HG02885 (cell line): ENCODE measurements at regions not wholly inside any gene's neighbourhood (a gene's known extent, or its start where the extent isn't known, plus 50 kb on each side); places are given as distances from the start of the nearest gene placed in this dataset.

ENCODE experiments used
- ATAC-seq: cut with Tn5 transposase; IDR thresholded peaks from one replicate; pipeline ENCODE4 v1.9.1; 2021; ENCODE audit warnings: mild to moderate bottlenecking; ENCODE audit not compliant: unreplicated experiment, poor library complexity

DNA sequence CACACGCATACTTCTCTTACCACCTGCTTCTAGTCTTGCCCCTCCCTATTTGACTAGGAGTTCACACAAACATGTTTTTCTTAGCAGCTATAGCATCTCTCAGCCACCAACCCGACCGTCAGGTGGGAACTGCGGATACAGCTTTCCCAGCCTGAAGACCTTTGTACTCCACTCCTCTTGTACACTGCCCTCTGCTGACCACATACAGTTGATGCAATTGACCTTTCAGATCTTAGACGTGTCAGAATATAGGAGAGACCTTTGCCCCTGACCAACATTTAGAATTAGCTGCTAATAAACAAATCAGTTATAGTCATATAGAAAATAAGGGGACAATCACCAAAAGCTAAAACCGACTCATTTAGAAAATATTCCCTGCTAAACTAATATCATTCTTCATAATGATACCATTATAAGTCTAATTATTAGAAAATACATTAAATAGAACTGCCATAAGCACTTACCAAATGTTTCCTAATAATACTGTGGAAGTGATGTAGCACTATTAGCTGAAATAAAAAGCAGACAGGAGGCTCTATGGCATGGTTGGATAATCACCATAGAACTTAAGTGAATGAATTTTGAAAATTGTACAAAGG lies 208.4 kb downstream of the RAD51AP2 start:
- peak; percentile 93 for ATAC-seq

DNA sequence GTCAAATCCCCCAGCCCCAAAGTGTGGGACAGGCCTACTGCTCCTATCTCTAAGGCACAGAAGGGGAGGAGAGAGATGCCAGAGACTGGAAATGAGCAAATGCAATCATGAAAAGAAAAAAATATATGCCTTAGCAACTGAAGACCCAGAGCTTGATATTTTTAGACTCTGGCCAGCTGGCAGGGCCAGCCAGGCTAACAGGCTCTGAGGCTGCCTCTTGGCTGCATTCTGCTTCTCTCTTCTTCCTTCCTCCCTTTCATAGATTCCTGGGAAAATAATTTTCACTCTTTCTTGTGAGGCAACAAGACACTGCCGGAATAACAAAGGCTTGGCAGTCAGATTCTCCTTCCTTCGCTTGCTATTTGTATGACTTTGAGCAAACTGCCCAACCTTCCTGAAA lies 209.1 kb downstream of the RAD51AP2 start:
- ATAC-seq: no peak

GRCh38 chr2:17306706-17307105 lies 211.5 kb downstream of the RAD51AP2 start:
- ATAC-seq: no peak

DNA sequence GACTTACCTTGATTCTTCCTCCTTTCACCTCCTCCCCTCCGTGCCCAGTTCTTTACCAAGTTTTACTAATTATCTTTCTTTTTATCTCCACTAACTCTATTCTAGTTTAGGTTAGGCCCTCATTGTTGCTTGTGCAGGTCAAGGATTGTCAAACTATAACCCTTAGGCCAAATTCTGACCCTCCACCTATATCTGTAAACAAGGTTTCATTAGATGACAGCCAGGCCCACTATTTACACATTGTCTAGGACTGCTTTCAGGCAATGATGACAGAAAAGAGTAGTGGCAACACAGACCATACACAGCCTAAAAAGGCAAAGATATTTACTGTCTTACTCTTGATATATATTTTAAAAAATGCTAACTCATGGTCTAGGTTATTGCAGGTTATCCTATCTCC lies 212.0 kb downstream of the RAD51AP2 start:
- no peak for ATAC-seq

DNA sequence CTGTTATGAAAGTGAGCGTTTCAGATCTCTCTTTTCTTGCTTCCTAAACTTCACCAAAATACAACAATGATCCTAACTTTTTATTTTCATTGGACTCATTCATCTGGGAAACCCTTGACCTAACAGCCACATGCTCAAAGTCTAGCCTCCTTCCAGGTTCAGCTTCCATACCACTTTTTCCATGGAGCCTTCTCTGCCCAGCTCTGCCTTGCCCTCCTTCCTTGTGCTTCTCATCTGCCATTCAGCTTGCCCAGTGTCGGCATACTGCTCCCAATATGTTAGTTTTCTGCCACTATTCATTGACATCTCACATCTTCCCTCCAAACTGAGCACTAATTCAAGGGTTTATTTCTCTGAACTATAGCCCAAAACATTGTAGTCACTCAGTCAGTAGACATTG lies 214.7 kb downstream of the RAD51AP2 start:
- no peak for ATAC-seq

DNA sequence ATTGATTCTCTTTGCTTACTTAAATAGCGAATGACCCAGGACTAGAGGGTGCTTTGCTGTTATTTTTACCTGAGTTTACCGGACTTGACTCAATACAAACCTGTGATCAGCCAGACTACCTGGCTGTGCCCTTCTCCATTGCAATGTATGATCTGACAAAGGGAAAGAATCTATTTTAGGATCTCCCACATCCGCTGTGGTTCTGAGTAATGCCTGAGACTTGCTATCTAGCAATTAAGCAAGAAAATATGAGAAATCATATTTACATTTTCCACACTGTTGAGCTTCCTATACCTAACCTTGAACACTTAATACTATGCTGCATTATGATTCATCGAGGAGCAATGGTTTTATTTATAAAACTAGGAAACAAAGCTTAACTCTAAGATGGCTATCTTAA lies 215.2 kb downstream of the RAD51AP2 start:
- peak; percentile 70 for ATAC-seq

- ATAC-seq: no peak
These were observed 216.0 kb downstream of the RAD51AP2 start for GRCh38 chr2:17302281-17302680.

GRCh38 chr2:17301437-17301836 lies 216.8 kb downstream of the RAD51AP2 start:
- no peak for ATAC-seq

- ATAC-seq: no peak
These were observed 218.2 kb downstream of the RAD51AP2 start for GRCh38 chr2:17299891-17300540.

GRCh38 chr2:17298453-17298852 lies 219.8 kb downstream of the RAD51AP2 start:
- no peak for ATAC-seq

DNA sequence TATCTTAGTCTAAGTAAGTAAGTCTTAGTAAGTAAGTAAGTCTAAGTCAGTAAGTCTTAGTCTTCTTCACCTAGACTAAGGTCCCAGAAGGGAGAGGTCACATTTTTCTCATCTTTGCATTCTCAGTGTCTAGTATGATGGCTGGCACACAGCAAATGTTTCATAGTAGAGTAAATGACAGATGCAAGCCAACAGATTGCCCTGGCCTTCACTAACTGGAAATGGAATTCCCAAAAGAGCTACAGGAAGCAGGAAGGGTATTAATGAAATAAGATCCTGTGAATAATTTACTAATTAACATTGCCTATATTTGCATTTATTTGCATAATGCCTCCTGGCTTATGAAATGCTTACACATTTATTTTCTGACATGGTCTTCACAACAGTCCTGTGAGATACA lies 221.6 kb downstream of the RAD51AP2 start:
- no peak for ATAC-seq

- ATAC-seq: no peak
These were observed 228.6 kb downstream of the RAD51AP2 start for GRCh38 chr2:17289669-17290068.

DNA sequence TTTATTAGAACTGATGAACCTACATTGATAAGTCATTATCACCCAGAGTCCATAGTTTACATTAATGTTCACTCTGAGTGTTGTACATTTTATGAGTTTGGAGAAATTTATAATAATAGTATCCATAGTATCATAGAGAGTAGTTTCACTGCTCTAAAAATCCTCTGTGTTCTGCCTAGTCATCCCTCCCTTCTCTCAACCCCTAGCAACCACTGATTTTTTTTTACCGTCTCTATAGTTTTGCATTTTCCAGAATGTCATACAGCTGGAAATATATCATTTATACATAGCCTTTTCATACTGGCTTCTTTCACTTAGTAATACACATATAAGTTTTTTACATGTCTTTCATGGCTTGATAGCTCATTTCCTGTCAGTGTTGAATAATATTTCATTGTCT lies 231.1 kb downstream of the RAD51AP2 start:
- ATAC-seq: no peak

GRCh38 chr2:17282826-17283225 lies 235.4 kb downstream of the RAD51AP2 start:
- no peak for ATAC-seq

DNA sequence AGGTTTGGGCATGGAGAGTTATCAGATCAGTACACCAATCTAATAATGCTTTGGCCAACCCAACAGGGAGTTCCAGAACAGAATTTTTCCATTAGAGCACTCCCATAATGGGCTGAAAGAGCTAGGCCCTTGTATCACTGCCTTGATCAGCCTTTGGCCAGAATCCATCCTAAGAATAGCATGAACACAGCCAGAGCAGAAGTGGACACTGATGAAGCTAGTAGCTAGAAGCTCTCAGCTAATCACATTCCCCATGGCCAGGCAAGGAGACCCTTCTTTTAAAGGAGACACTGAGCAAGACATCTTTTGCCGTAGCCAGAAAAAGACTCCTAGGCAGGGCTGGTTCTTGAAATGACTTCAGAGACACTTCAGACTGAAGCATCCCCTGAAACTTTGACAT lies 236.0 kb downstream of the RAD51AP2 start:
- no peak for ATAC-seq

- no peak for ATAC-seq
These were observed 242.0 kb downstream of the RAD51AP2 start for GRCh38 chr2:17276220-17276619.

DNA sequence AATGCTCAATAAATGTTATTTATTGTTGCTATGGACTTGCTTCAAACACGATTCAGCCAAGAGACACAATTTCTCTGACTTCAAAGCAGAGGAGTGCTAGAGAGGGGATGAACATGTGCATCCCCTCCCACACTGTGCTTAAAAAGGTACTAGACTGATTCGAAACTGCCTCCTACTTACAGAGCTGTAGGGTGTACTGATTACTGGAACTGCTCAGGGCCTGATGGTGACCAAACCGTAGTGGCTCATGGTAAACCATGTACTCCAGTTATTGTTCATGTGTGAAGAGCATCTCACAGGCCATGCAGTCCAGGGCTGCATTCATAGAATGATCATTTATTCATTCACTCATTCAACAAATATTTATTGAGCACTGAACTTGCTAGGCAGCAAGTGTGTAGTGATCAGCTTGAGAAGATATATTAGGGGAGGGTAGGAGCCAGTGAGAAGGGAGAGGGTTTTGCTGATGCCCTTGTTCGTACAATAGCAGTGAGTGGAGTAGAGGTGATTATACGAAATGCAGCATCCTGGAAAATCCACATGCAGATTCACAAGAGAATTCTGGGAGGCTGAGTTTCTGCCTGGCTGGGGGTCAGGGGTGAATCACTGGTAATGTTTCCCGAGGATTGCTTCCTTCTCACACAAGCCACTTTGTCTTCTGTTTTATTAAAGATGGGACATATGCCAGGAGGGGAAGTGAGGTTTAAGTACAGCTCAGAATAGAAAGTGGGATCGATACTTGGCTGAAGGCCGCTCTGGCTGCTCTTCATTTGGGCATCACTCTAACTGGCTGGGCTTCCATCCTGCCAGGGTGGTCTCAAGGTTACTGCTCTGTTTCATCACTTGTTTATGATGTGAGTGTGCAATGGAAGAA lies 245.4 kb downstream of the RAD51AP2 start:
- ATAC-seq: peak; percentile 88

DNA sequence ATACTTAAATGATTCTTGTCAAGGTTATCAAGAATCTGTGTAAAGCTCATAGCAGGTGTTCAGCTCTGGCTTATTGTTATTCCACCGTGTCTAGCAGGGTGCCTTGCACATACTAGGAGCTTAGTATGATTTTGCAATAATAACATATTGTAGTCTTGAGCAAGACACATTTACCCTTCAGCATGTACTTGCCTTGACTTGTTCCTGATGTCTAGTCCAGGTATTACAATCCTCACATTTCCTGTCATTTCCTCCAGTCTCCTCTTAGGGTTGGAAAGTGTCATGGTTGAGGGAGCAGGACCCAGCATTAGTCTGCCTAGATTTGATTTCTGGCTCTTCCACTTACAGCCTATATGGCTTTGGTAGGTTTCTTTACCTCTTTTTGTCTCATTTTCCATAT lies 246.1 kb downstream of the RAD51AP2 start:
- peak; percentile 5 for ATAC-seq

- ATAC-seq: no peak
These were observed 246.8 kb downstream of the RAD51AP2 start for GRCh38 chr2:17271416-17271815.

DNA sequence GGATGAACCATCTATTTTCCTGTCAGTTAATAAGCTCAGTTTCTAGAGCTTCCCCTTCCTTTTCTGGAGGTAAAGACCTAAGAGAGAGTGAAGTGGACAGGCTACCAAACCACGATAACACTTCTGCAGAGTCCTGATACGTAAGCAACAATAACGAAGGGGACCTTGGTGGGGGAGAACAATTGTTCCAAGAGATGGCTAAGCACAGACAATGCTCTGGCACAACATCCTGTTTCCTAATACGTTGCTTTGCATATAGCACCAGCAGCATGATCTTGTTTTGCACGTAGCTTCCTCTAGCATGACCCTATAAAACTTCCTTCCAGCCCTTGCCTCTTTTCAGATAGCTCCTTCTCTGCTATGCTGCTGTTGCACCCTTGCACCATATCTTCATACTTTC lies 247.3 kb downstream of the RAD51AP2 start:
- ATAC-seq: peak; percentile 73

DNA sequence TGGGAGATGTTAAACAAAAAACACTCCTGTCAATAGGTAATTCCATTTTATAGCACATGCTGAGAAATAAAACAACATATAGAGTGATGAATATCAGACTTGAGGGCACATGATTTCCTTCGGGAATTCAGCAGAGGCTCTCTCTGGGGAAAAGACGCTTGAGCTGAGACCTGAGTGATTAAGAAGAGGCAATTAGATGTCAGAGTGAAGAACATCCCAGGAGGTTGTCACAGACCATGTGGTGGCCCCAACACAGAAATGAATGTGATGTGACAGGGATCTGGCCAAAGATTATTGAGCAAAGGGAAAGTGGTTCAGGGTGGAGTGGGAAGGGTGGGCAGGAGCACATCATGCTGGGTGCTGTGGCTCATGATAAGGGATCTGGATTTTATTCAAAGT lies 254.7 kb downstream of the RAD51AP2 start:
- ATAC-seq: no peak
